ENCODE measurements at regions not wholly inside any gene's neighbourhood (a gene's known extent, or its start where the extent isn't known, plus 50 kb on each side); places are given as distances from the start of the nearest gene placed in this dataset.

- TF ChIP-seq CTCF (IDR thresholded peaks at IDR 0.05) (no peak), POLR2A (IDR thresholded peaks at IDR 0.05) (no peak)
Measured at GRCh38 chr5:164277720-164278119, 772.3 kb downstream of the MAT2B start.
